Kidney capillary endothelial cell (primary cell): ENCODE measurements at regions not wholly inside any gene's neighbourhood (a gene's known extent, or its start where the extent isn't known, plus 50 kb on each side); places are given as distances from the start of the nearest gene placed in this dataset.

Source experiments
- DNase-seq: peaks from one replicate; pipeline ENCODE4 v3.0.0-alpha.2; 2018; ENCODE audit warnings: low spot score

- DNase-seq, result peak; percentile 35
Observed at GRCh38 chr14:26204366-26204727, 393.5 kb downstream of the NOVA1 start.

- peak; percentile 52 for DNase-seq
Observed at GRCh38 chr14:26200687-26201086, 397.1 kb downstream of the NOVA1 start.

- no peak for DNase-seq
Observed at GRCh38 chr14:26199590-26200370, 398.1 kb downstream of the NOVA1 start.

GRCh38 chr14:26199096-26199495 lies 398.7 kb downstream of the NOVA1 start:
- no peak for DNase-seq

GRCh38 chr14:26194816-26195215 lies 403.0 kb downstream of the NOVA1 start:
- no peak for DNase-seq

GRCh38 chr14:26191671-26192070 lies 406.2 kb downstream of the NOVA1 start:
- no peak for DNase-seq

GRCh38 chr14:26191123-26191522 lies 406.7 kb downstream of the NOVA1 start:
- no peak for DNase-seq

GRCh38 chr14:26190646-26191045 lies 407.2 kb downstream of the NOVA1 start:
- DNase-seq, result peak; percentile 70

GRCh38 chr14:26187996-26188620 lies 409.7 kb downstream of the NOVA1 start:
- no peak for DNase-seq

- no peak for DNase-seq
Observed at GRCh38 chr14:26180221-26180620, 417.6 kb downstream of the NOVA1 start.

- DNase-seq, result no peak
Observed at GRCh38 chr14:26175658-26176057, 422.2 kb downstream of the NOVA1 start.

GRCh38 chr14:26174395-26174794 lies 423.4 kb downstream of the NOVA1 start:
- no peak for DNase-seq

- DNase-seq, result no peak
Observed at GRCh38 chr14:26173581-26174110, 424.2 kb downstream of the NOVA1 start.

GRCh38 chr14:26172396-26172795 lies 425.4 kb downstream of the NOVA1 start:
- no peak for DNase-seq

- DNase-seq, result no peak
Observed at GRCh38 chr14:26170885-26171284, 426.9 kb downstream of the NOVA1 start.

GRCh38 chr14:26163761-26164160 lies 434.1 kb downstream of the NOVA1 start:
- peak; percentile 45 for DNase-seq

GRCh38 chr14:26157517-26157916 lies 440.3 kb downstream of the NOVA1 start:
- DNase-seq, result no peak

- no peak for DNase-seq
Observed at GRCh38 chr14:26143057-26143456, 454.8 kb downstream of the NOVA1 start.

GRCh38 chr14:26138764-26139445 lies 458.9 kb downstream of the NOVA1 start:
- DNase-seq, result peak; percentile 92

- DNase-seq, result no peak
Observed at GRCh38 chr14:26137161-26137560, 460.7 kb downstream of the NOVA1 start.

- DNase-seq, result peak; percentile 35
Observed at GRCh38 chr14:26132061-26132645, 465.7 kb downstream of the NOVA1 start.

- DNase-seq, result no peak
Observed at GRCh38 chr14:26130690-26131089, 467.1 kb downstream of the NOVA1 start.
